GM19328 (cell line): ENCODE measurements at regions not wholly inside any gene's neighbourhood (a gene's known extent, or its start where the extent isn't known, plus 50 kb on each side); places are given as distances from the start of the nearest gene placed in this dataset.
"Not testable (repeated sequence)": the region's sequence is repeated elsewhere in the genome, so short reads cannot be mapped to it uniquely, and the experiment has no call there.

ENCODE experiments used
- ATAC-seq: cut with Tn5 transposase; IDR thresholded peaks from one replicate; pipeline ENCODE4 v1.9.1; 2021; ENCODE audit warnings: mild to moderate bottlenecking, moderate library complexity; ENCODE audit not compliant: unreplicated experiment

DNA sequence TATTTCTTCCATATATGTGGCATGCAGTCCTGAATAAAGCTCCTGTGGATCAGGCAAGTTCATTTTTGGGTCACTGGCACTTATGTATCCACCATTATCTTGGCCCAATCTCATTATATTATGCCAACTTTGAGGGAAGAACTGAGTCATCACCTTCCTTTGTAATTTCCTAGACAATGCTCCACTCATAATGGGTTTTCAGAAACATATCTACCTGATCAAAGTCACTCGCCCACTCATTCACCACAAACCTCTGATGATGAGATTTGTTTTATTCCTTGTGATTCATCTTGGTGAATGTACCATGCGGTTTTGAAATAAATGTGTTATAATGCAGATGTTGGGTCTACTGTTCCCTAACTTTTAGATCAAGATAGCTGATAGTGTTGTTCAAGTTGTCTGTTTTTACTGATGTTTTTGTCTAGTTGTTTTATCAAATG is 525.8 kb downstream of the KIF20B start:
- no peak for ATAC-seq

DNA sequence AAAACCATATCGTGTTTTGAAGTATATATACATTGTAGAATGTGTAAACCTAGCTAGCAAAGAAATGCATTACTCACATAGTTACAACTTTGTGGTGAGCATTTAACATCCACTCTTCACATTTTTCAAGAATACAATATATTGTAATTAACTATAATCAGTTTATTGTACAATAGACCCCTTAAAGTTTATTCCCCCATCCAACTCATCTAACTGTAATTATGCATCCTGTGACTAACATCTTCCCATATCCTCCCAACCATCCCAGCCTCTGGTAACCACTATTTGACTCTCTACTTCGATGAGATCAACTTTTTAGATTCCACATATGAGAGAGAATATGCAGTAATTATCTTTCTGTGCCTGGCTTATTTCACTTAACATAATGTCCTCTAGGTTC is 526.4 kb downstream of the KIF20B start:
- ATAC-seq, result no peak

DNA sequence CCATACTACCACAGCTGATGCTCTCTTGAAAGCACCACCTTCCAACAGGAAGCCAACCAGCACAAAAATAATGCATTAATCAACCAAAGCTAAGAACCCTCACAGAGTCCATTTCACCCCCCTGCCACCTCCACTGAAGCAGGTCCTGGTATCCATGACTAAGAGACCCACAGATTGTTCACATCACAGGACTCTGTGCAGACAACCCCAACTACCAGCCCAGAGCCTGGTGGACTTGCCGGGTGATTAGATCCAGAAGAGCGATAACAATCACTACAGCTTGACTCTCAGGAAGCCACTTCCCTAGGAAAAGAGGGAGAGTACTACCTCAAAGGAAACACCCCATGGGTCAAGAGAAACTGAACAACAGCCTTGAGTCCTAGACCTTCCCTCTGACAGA is 528.1 kb downstream of the KIF20B start:
- no peak for ATAC-seq

DNA sequence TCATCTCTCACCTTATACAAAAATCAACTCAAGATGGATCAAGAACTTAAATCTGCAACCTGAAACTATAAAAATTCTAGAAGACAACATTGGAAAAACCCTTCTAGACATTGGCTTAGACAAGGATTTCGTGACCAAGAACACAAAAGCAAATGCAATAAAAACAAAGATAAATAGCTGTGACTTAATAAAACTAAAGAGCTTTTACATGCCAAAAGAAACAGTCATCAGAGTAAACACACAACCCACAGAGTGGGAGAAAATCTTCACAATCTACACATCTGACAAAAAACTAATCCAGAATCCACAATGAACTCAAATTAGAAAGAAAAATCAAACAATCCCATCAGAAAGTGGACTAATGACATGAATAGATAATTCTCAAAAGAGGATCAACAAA is 532.4 kb downstream of the KIF20B start:
- not testable (repeated sequence) for ATAC-seq

DNA sequence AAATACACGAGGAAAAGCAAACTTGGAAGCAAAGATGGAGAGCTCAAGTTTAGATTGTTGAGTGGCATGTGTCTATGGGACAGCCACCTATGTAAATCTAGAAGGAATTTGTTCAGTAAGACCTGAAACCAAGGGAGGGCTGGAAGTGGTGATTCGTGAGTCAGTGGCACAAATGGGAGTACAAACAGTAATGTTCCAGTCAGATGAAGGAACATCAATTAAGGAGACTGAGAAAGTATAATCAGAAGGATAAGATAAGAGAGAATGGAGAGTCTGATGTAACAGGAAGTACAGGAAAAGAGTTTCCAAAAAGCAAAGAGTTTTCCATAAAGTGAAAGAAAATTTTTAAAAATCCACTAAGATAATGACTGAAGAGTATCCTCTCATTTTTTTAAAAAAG is 544.2 kb downstream of the KIF20B start:
- no peak for ATAC-seq

DNA sequence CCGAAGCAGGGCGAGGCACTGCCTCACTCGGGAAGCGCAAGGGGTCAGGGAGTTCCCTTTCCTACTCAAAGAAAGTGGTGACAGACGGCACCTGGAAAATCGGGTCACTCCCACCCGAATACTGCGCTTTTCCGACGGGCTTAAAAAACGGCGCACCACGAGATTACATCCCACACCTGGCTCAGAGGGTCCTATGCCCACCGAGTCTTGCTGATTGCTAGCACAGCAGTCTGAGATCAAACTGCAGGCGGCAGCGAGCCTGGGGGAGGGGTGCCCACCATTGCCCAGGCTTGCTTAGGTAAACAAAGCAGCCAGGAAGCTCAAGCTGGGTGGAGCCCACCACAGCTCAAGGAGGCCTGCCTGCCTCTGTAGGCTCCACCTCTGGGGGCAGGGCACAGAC is 549.4 kb downstream of the KIF20B start:
- ATAC-seq, result not testable (repeated sequence)

DNA sequence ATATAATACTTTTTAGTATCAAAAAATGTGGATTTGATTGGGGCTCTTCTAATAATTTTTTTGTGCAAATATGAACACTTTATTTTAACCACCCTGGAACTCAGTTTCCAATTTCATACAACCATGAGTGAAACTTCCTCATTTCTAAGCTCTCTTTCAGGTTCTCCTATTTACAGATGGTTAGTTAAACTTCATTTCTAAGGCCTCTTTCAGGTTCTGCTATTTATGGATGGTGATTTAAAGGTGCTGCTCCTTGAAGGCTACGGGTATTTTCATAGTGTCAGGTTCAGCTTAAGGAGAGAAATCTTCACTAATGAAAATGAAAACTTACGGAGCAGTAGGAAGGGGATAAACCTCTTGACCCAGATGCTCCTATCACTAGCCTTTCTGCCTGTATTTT is 568.3 kb downstream of the KIF20B start:
- ATAC-seq, result no peak

DNA sequence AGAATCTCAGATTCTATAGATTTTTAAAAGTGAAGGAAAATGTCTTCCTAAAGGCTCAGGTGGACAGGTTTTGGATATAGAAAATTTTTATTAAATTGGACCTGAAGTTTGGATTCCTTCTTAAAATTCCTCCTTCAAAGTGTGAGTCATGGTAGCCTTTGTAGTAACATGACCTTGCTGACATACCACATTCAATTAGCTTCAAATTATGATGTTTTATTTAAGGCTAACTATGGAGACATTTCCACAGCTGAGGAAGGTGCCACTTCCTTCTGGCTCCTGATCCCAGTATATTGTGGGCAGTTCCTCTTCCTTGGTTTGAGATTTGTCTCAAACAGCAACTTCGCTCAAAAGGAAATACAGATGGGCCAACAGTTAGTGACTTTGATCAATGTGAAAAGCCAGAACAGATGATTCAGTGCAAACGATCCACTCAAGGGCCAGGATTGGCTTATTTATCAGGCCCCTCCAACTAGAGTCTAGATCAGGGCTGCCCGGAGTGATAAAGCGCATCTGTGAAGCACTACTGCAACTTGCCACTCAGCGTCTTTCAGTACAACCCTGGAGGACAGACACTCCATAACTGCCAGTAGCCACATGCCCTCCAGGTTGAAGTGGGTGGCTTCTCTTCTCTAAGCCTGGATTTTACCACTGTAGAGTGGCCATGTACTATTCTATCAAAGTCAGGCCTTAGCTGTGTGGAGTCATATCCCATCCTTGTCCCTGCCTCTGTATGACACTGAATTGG is 573.5 kb downstream of the KIF20B start:
- no peak for ATAC-seq

DNA sequence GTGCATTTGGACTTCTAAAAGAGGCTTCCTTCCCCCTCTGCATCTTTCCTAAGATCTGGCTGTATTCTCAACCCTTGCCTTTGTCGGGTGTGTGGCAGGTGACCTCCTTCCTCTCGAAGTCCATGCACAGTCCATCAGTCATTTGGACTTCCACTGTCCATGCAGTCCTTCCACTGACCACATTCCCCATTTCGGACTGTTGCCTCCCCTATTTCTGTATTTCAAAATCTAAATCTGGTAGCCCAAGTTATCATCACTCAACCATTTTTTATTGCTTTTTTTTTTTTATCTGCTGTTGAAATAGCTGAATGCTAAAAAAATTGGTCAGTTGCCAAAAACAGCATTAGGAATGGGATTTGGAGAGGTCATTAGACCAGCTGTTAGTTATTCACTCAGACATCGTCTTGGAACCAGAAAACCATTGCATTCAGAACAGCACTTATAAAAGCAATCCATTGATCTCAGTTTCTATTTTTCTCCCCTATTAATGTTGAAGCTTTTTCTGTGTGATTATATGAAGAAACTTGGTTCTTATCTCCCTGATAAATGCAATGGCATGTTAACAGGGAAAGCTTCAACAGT is 575.6 kb downstream of the KIF20B start:
- no peak for ATAC-seq

DNA sequence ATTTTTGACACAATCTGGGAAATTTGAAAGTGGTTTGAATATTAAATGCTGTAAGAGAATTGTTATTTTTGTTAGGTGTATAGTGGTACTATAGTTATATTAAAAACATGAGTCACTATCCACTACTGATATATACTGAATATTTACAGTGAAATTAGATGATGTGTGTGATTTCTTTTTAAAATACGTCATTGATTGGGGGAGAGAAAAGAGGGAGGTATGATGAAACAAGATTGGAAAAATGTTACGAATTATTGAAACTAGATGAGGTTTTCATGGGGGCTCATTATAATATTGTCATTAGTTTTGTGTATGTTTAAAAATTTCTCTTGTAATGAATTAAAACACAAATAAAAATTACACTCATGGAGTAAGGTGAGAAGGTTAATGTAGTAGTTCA is 571.4 kb downstream of the HTR7 start:
- ATAC-seq, result no peak

DNA sequence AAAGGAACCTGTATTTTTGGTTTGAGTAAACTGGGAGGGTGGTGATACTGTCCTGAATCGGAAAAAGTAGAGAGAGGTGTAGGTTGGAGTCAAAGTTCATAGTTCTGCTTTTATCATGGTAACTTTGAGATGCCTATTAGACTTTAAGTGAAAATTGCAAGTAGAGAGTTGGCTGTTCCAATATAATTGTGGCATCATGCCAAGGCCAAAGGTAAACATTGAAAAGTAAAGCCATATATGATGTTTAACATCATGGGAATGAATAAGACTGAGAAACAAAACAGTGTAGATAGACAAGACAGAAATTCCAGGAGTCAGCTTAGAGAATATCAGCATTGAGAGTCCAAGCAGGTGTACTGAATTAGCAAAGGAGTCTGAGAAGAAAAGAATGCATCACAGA is 570.9 kb downstream of the HTR7 start:
- ATAC-seq, result no peak

DNA sequence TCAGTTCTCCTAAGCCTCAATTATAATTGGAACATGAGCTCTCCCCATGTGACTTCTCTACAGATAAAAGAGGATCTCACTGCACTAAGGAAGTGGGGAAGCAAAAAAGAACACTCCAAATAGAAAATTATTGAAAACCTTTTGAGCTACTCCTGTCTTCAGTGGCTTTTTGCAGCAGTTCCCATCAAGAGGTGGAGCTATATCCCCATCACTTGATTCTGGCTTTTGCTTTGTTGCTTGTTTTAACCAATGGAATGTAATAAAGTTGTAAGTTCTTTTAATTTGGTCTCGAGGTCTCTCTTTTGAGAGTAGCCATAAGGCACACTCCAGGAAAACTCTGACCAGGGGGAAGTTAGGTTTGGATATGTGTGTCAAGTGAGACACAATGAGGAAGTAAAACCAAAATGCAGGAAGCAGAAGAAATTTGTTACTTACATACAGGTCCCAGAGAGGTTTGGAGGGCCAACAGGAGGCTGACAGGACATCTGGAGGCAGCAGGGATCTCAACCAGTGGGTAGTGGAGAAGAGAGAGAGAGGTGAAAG is 569.4 kb downstream of the HTR7 start:
- ATAC-seq, result no peak

DNA sequence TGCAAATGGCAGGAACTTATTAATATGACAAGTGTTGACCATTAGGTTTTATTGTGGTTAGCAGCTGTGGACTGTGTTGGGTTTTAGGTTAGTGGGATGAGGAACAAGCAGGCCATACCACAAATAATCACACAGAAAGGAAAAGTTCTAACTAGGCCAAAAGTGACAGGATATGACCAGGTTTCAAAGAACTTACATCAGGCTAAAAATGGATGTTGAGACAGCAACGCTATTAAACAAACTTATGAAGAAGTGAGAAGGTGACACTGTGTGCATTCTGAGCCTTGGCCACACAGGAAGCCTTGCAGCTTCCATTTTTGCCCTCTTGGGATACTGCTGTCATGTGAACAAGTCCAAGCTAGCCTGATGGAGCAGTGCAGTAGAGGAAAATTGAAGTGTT is 568.8 kb downstream of the HTR7 start:
- no peak for ATAC-seq

DNA sequence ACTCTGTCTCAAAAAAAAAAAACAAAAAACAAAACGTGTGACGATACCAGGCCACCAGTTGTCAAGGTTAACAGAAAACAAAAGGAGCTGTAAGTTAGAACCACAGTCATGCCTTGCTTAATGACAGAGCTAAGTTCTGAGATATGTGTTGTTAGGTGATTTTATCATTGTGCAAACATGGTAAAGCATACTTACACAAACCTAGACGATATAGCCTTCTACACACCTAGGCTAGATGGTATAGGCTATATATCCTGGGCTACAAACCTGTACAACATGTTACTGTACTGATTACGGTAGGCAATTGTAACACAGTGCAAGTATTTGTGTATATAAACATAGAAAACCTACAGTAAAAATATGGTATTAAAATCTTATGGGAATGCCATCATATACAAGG is 564.2 kb downstream of the HTR7 start:
- no peak for ATAC-seq

DNA sequence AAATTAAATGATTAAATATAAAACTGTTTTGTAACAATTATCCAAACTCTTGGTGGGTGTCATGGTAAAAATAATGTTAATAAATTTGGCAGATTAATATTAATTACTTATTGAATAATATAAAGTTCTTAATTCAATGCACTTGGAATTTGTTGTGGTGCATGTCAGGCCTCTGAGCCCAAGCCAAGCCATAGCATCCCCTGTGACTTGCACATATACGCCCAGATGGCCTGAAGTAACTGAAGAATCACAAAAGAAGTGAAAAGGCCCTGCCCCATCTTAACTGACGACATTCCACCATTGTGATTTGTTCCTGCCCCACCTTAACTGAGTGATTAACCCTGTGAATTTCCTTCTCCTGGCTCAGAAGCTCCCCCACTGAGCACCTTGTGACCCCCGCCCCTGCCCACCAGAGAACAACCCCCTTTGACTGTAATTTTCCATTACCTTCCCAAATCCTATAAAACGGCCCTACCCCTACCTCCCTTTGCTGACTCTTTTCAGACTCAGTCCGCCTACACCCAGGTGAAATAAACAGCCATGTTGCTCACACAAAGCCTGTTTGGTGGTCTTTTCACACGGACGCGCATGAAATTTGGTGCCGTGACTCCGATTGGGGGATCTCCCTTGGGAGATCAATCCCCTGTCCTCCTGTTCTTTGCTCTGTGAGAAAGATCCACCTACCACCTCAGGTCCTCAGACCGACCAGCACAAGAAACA is 562.9 kb downstream of the HTR7 start:
- ATAC-seq, result not testable (repeated sequence)

DNA sequence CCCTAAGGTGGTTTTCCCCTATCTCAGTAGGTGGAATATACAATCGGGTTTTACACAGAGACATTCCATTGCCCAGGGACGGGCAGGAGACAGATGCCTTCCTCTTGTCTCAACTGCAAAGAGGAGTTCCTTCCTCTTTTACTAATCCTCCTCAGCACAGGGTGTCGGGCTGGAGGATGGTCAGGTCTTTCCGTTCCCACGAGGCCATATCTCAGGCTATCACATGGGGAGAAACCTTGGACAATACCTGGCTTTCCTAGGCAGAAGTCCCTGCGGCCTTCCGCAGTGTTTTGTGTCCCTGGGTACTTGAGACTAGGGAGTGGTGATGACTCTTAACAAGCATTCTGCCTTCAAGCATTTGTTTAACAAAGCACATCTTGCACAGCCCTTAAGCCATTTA is 555.8 kb downstream of the HTR7 start:
- not testable (repeated sequence) for ATAC-seq

DNA sequence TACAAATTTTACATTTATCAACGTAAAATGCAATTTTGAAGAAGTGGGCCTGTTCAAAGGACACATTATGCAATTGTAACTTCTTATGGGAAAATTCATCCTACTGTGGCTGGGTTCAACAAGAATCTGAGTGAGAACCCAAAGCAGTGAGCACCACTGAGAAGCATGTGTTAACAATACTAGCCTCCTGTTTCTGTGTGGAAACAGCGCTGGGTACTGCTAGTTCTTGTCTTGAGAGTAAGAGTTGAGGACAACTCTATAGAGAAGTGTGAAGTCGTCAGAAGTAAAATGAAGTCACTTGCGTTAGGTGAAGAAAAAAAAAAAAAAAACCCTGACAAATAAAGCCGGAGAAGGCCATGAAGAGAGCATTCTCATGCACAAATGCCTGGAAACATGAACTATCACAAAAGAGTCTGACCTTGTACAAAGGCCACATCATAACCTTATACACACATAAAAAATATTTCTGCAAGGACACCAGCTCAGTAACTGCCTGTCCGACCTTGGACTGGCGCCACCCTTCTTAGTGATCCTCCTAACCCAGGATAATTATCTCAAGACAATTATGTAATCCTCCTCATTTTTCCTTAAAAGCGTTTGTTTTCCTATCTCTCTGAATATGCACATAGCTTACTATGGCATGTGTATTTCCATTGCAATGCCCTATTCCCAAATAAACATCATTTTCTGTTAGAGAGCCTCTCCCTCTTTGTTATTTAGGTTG is 554.9 kb downstream of the HTR7 start:
- ATAC-seq, result no peak

DNA sequence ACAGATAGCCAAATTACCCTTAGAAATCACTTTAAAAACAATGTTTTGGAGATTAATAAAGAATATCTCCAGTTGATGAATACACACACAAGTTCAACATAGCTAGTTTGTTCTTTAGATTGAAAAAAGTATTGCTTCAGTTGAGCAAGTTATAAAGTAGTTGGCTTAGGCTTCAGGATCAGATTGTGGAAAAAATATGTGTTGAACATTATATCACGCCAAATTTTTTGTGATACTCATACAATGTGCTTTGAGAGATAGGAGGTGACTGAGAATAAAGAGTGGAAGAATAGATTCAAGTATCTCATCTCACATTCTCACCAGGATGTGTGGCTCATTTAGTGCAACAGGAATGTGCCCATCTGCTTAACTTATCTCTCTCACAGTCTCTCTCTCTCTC is 553.3 kb downstream of the HTR7 start:
- ATAC-seq, result no peak

DNA sequence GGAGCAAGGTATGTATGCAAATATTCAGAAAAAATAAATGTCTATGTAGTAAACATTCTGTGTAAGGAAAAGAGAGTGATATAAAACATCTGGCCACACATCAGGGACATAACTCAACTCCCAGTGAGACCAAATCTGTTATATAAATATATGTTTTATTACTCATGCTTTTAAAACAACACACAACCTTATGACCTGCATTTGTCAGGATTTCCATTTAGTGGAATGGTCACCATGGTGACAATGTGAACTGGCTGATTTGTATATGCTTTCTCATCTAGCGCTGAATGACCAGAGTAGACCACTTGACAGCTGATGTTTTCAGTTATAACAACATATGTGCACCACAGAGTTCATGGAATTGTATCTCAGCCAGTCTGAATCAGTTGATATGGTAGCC is 551.7 kb downstream of the HTR7 start:
- no peak for ATAC-seq

DNA sequence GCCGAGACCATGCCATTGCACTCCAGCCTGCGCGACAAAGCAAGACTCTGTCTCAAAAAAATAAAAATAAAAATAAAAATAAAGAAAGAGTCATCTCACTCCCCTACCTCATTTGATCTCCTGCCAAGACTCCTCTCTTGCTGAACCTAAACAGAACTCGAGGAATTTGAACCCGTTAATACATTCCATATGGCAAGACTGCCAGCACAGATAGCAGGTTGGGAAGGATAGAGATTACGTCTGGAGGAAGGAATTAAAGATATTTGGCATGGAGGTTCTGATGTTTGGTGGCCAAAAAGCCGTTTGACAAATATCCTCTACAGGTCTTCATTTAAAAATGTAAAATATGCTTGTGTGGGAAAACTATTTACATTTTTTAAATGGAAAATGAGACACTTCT is 549.6 kb downstream of the HTR7 start:
- no peak for ATAC-seq

DNA sequence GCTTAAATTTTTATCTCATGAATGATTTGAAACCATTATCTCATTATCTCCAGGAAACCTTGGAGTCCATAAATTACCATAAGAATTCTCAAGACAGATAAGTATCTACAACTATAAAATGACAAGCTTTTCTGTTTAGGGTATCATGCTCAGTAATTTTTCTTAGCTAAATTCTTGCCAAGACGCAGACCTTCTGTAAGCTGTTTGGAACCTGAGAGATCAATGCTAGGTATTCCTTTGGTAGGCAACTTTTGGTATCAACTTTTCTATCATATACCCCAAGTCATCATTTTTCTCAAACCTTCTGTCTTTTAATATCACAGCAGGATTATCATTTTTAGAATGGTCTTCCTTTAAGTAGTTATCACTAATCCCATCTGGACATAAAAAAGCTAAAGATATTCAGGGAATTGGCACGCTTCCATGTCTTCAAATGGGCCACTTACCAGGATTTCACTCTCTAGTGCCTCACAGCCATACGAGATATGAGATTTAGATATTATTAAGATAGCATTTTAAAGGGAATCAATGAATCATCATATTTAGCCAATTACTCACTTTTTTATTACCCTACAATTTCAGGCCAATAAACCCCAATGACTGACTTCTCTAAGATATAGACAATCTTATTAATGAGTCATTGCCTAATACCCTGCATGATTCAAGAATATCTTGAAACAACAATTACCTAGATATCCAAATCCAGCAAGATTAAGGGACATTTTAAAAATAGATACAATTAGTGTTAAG is 544.1 kb downstream of the HTR7 start:
- ATAC-seq, result no peak
